GM23338 (cell line): ENCODE measurements at regions not wholly inside any gene's neighbourhood (a gene's known extent, or its start where the extent isn't known, plus 50 kb on each side); places are given as distances from the start of the nearest gene placed in this dataset.

Experiments
- ATAC-seq: fragments of 200-7000 bp; cut with Tn5 transposase; 3 replicates; pipeline ENCODE4 v1.9.1; 2020
- DNase-seq: peaks from one replicate; pipeline ENCODE4 v3.0.0-alpha.2; 2015; ENCODE audit warnings: low spot score
- H2AFZ ChIP-seq: fragments of 200-600 bp; sonication (generic); 2 replicates; pipeline ENCODE4 v1.8.0; 2016; ENCODE audit warnings: antibody characterized with exemption, mild to moderate bottlenecking, moderate library complexity
- H3F3A ChIP-seq: fragments of 200-600 bp; sonication (generic); replicated peaks from 2 replicates; pipeline ENCODE4 v1.8.0; 2017; ENCODE audit warnings: antibody characterized with exemption, mixed run types, low read depth
- H3K27ac ChIP-seq: fragments of 200-600 bp; sonication (generic); 2 replicates; pipeline ENCODE4 v1.6.1; 2016; ENCODE audit warnings: low read depth
- H3K27me3 ChIP-seq: fragments of 200-600 bp; sonication (generic); 2 replicates; pipeline ENCODE4 v1.8.0; 2016; ENCODE audit warnings: mild to moderate bottlenecking, mixed run types, moderate library complexity; ENCODE audit not compliant: insufficient read depth
- H3K36me3 ChIP-seq: fragments of 200-600 bp; sonication (generic); 2 replicates; pipeline ENCODE4 v1.8.0; 2016; ENCODE audit warnings: mild to moderate bottlenecking; ENCODE audit not compliant: insufficient read depth
- H3K4me1 ChIP-seq: fragments of 200-600 bp; sonication (generic); 2 replicates; pipeline ENCODE4 v1.8.0; 2016; ENCODE audit warnings: mild to moderate bottlenecking, moderate library complexity; ENCODE audit not compliant: insufficient read depth
- H3K4me2 ChIP-seq: fragments of 200-600 bp; sonication (generic); 2 replicates; pipeline ENCODE4 v1.7.1; 2017; ENCODE audit warnings: mixed run types
- H3K4me3 ChIP-seq: fragments of 200-600 bp; sonication (generic); 2 replicates; pipeline ENCODE4 v1.6.1; 2016; ENCODE audit warnings: mixed run types
- H3K79me2 ChIP-seq: fragments of 200-600 bp; sonication (generic); replicated peaks from 2 replicates; pipeline ENCODE4 v1.8.0; 2017; ENCODE audit warnings: mild to moderate bottlenecking; ENCODE audit not compliant: insufficient read depth
- H3K9me2 ChIP-seq: fragments of 200-600 bp; sonication (generic); 2 replicates; pipeline ENCODE4 v1.8.0; 2017; ENCODE audit not compliant: insufficient read depth
- H4K20me1 ChIP-seq: fragments of 200-600 bp; sonication (generic); replicated peaks from 2 replicates; pipeline ENCODE4 v1.8.0; 2017; ENCODE audit warnings: mild to moderate bottlenecking; ENCODE audit not compliant: insufficient read depth
- H3K27ac Mint-ChIP-seq: 2 replicates; pipeline ENCODE4 v1.8.0; 2020; ENCODE audit warnings: inconsistent platforms, mild to moderate bottlenecking, moderate library complexity, mixed read lengths
- H3K27me3 Mint-ChIP-seq: 3 replicates; pipeline ENCODE4 v1.8.0; 2022; ENCODE audit warnings: low read depth, mild to moderate bottlenecking, moderate library complexity, mixed read lengths, inconsistent platforms; ENCODE audit not compliant: insufficient read depth, poor library complexity
- H3K36me3 Mint-ChIP-seq: 3 replicates; pipeline ENCODE4 v1.8.0; 2021; ENCODE audit warnings: low read depth, mild to moderate bottlenecking, inconsistent platforms, moderate library complexity, mixed read lengths
- H3K4me1 Mint-ChIP-seq: 3 replicates; pipeline ENCODE4 v1.8.0; 2020; ENCODE audit warnings: mild to moderate bottlenecking, inconsistent platforms, mixed read lengths
- H3K4me3 Mint-ChIP-seq: 3 replicates; pipeline ENCODE4 v1.8.0; 2021; ENCODE audit warnings: moderate library complexity, mild to moderate bottlenecking, inconsistent platforms, mixed read lengths
- H3K9me3 Mint-ChIP-seq: 3 replicates; pipeline ENCODE4 v1.8.0; 2020; ENCODE audit warnings: moderate library complexity, mild to moderate bottlenecking, inconsistent platforms, mixed read lengths
- CTCF ChIP-seq, 2 experiments: fragments of 200-600 bp in 1 of 2; sonication (generic) in 1 of 2; conservative IDR thresholded peaks; 2 replicates each; pipeline versions ENCODE4 v1.5.1 to v1.6.1; 2016 to 2017; ENCODE audit warnings: antibody characterized with exemption in 2 of 2, low read depth in 2 of 2, mild to moderate bottlenecking in 2 of 2, moderate library complexity in 1 of 2
- EZH2phosphoT487 ChIP-seq: fragments of 200-600 bp; sonication (generic); IDR thresholded peaks from one replicate; pipeline ENCODE4 v1.8.1; 2018; ENCODE audit warnings: antibody characterized with exemption; ENCODE audit not compliant: unreplicated experiment
- REST ChIP-seq: IDR thresholded peaks from one replicate; pipeline ENCODE4 v1.6.1; 2018; ENCODE audit warnings: antibody characterized with exemption; ENCODE audit not compliant: unreplicated experiment
- STAT1 ChIP-seq: IDR thresholded peaks from one replicate; pipeline ENCODE4 v1.6.1; 2016; ENCODE audit warnings: antibody characterized with exemption; ENCODE audit not compliant: unreplicated experiment
- ZNF114 ChIP-seq: fragments of 250-450 bp; sonication (Bioruptor Pico); IDR thresholded peaks from 2 replicates; pipeline ENCODE4 v1.5.0; 2020; ENCODE audit warnings: mild to moderate bottlenecking, moderate library complexity
- ZNF462 ChIP-seq: fragments of 250-450 bp; sonication (Bioruptor Pico); IDR thresholded peaks from 2 replicates; pipeline ENCODE4 v1.5.0; 2020; ENCODE audit warnings: mild to moderate bottlenecking, moderate library complexity

GRCh38 chr9:18058564-18059442 lies 415.1 kb upstream of the ADAMTSL1 start:
- H3K27me3 ChIP-seq = no peaks in the 10 kb centered on the region
- H3K4me1 ChIP-seq = no peaks in the 10 kb centered on the region
- H3K27ac Mint-ChIP-seq = no peak overlapping the region
- no peak overlapping the region for H3K4me3 Mint-ChIP-seq
- H2AFZ ChIP-seq = peak overlapping the region; percentile 64; the same call in 1 of the 2 replicates
- no peaks in the 10 kb centered on the region for H4K20me1 ChIP-seq
- no peak overlapping the region for H3K27ac ChIP-seq
- no peak for DNase-seq
- no peak overlapping the region for H3K4me2 ChIP-seq
- H3K36me3 Mint-ChIP-seq = no peaks in the 10 kb centered on the region
- no peaks in the 10 kb centered on the region for H3K36me3 ChIP-seq
- H3K9me2 ChIP-seq = no peaks in the 10 kb centered on the region
- H3F3A ChIP-seq = no peaks in the 10 kb centered on the region
- H3K9me3 Mint-ChIP-seq = no peaks in the 10 kb centered on the region
- H3K4me3 ChIP-seq = no peak overlapping the region
- H3K27me3 Mint-ChIP-seq = peaks cover 2% of the 10 kb centered on the region
- no peak for TF ChIP-seq EZH2phosphoT487
- ATAC-seq = no peak
- no peaks in the 10 kb centered on the region for H3K4me1 Mint-ChIP-seq
- H3K79me2 ChIP-seq = no peaks in the 10 kb centered on the region

- Mint-ChIP-seq H3K36me3 (no peaks in the 10 kb centered on the region), H3K27ac (no peak overlapping the region), H3K9me3 (no peaks in the 10 kb centered on the region), H3K4me3 (no peak overlapping the region), H3K4me1 (no peaks in the 10 kb centered on the region), H3K27me3 (peaks cover 2% of the 10 kb centered on the region)
- DNase-seq = no peak
- H3K9me2 ChIP-seq = no peaks in the 10 kb centered on the region
- no peaks in the 10 kb centered on the region for H3F3A ChIP-seq
- H3K4me1 ChIP-seq = no peaks in the 10 kb centered on the region
- no peak overlapping the region for H3K4me2 ChIP-seq
- no peak overlapping the region for H3K4me3 ChIP-seq
- TF ChIP-seq ZNF114 (CRISPR knock-in tag) (no peak), CTCF (conservative IDR thresholded peaks at IDR 0.05; ENCODE audit: low read depth in 2 of 2) (no peak), REST (no peak), ZNF462 (CRISPR knock-in tag) (no peak), STAT1 (no peak)
- H3K79me2 ChIP-seq = no peaks in the 10 kb centered on the region
- no peaks in the 10 kb centered on the region for H3K27me3 ChIP-seq
- no peak overlapping the region for H2AFZ ChIP-seq
- H3K36me3 ChIP-seq = no peaks in the 10 kb centered on the region
- no peak for ATAC-seq
- H4K20me1 ChIP-seq = no peaks in the 10 kb centered on the region
- H3K27ac ChIP-seq = no peak overlapping the region
Measured at GRCh38 chr9:18059447-18059846, 414.5 kb upstream of the ADAMTSL1 start.
